H1 (cell line): ENCODE measurements at regions not wholly inside any gene's neighbourhood (a gene's known extent, or its start where the extent isn't known, plus 50 kb on each side); places are given as distances from the start of the nearest gene placed in this dataset.
A peak's percentile ranks its signal among the peaks of the same experiment; 100 is the strongest.

ENCODE experiments used
- CTCF ChIA-PET: fragments of 300-600 bp; sonication (Branson Sonifier 250); formaldehyde crosslinking; loops from one replicate; lab custom pipeline; 2021; ENCODE audit not compliant: partially characterized antibody; lab: Charles Lee
- POLR2A ChIA-PET: fragments of 300-600 bp; sonication (Branson Sonifier 250); formaldehyde crosslinking; loops from one replicate; lab custom pipeline; 2021; ENCODE audit warnings: inconsistent platforms; ENCODE audit not compliant: partially characterized antibody; lab: Charles Lee
- DNase-seq, 2 experiments: peaks; one replicate each; pipeline versions ENCODE4 v3.0.0 to v3.0.0-alpha.2; 2010 to 2022; ENCODE audit warnings: low spot score in 2 of 2, low read depth in 1 of 2, mixed read lengths in 1 of 2
- FAIRE-seq: peaks from 2 replicates; lab custom pipeline; 2011; peaks lifted over from hg19 to GRCh38; lab: Jason Lieb, UNC
- H2AFZ ChIP-seq: 2 replicates; pipeline ENCODE4 v1.8.1; 2012; ENCODE audit warnings: low read length, inconsistent platforms
- H2AK5ac ChIP-seq: 2 replicates; pipeline ENCODE4 v1.6.1; 2013; ENCODE audit warnings: low read depth, low read length
- H2BK120ac ChIP-seq: replicated peaks from 2 replicates; pipeline ENCODE3; 2013; ENCODE audit warnings: low read depth, low read length, inconsistent platforms
- H2BK12ac ChIP-seq: 2 replicates; pipeline ENCODE4 v1.6.1; 2013; ENCODE audit warnings: low read depth, low read length
- H2BK15ac ChIP-seq: 2 replicates; pipeline ENCODE4 v1.6.1; 2013; ENCODE audit warnings: low read length
- H2BK20ac ChIP-seq: 2 replicates; pipeline ENCODE4 v1.6.1; 2013; ENCODE audit warnings: low read length
- H2BK5ac ChIP-seq: 2 replicates; pipeline ENCODE4 v1.6.1; 2013; ENCODE audit warnings: low read depth, low read length
- H3K14ac ChIP-seq: 2 replicates; pipeline ENCODE4 v1.6.1; 2013; ENCODE audit warnings: inconsistent platforms; ENCODE audit not compliant: insufficient read length
- H3K18ac ChIP-seq: 2 replicates; pipeline ENCODE4 v1.6.1; 2013; ENCODE audit warnings: low read length; ENCODE audit errors: extremely low read depth
- H3K23ac ChIP-seq: 2 replicates; pipeline ENCODE4 v1.6.1; 2013; ENCODE audit warnings: inconsistent platforms; ENCODE audit not compliant: insufficient read length
- H3K23me2 ChIP-seq: 2 replicates; pipeline ENCODE4 v1.6.1; 2013; ENCODE audit warnings: low read depth, low read length
- H3K27ac ChIP-seq: 2 replicates; pipeline ENCODE4 v1.6.1; 2011; ENCODE audit warnings: low read depth, low read length, inconsistent platforms
- H3K27me3 ChIP-seq, 4 experiments: replicated peaks in 1 of 4; 1 replicate in 1 of 4; 2 replicates in 3 of 4; pipeline versions ENCODE4 v1.6.1 to v1.8.1; 2011 to 2013; ENCODE audit warnings: low read length in 3 of 4, mild to moderate bottlenecking in 3 of 4, inconsistent platforms in 2 of 4, mixed read lengths in 2 of 4, moderate library complexity in 1 of 4; ENCODE audit not compliant: control insufficient read depth in 3 of 4, insufficient read depth in 3 of 4; ENCODE audit errors: extremely low read depth in 1 of 4
- H3K36me3 ChIP-seq, 4 experiments: 2 replicates each; pipeline versions ENCODE4 v1.6.1 to v1.8.1; 2011 to 2013; ENCODE audit warnings: mild to moderate bottlenecking in 4 of 4, low read length in 3 of 4, moderate library complexity in 2 of 4, control low read depth in 1 of 4, inconsistent platforms in 1 of 4; ENCODE audit not compliant: insufficient read depth in 4 of 4, control insufficient read depth in 2 of 4
- H3K4ac ChIP-seq: replicated peaks from 2 replicates; pipeline ENCODE3; 2013; ENCODE audit warnings: low read length, low read depth, mixed read lengths, inconsistent platforms; ENCODE audit not compliant: insufficient read length
- H3K4me1 ChIP-seq, 4 experiments: replicated peaks in 1 of 4; 1 replicate in 1 of 4; 2 replicates in 3 of 4; pipeline versions ENCODE4 v1.6.1 to v1.8.1; 2011 to 2013; ENCODE audit warnings: low read length in 3 of 4, inconsistent platforms in 2 of 4, mixed read lengths in 1 of 4; ENCODE audit not compliant: insufficient read depth in 4 of 4, control insufficient read depth in 3 of 4
- H3K4me2 ChIP-seq, 2 experiments: 2 replicates each; pipeline versions ENCODE4 v1.6.1 to v1.8.1; 2011 to 2013; ENCODE audit warnings: low read depth in 2 of 2, low read length in 2 of 2, control low read depth in 1 of 2, inconsistent platforms in 1 of 2, mild to moderate bottlenecking in 1 of 2; ENCODE audit not compliant: insufficient read depth in 1 of 2
- H3K4me3 ChIP-seq, 4 experiments: fragments of 200-600, 300-600 bp in 1 of 4; sonication (generic), shearing (Covaris generic), sonication (Bioruptor Twin) in 1 of 4; 2 replicates each; pipeline versions ENCODE4 v1.5.1 to v1.8.1; 2011 to 2016; ENCODE audit warnings: low read length in 4 of 4, low read depth in 3 of 4, control low read depth in 2 of 4, inconsistent platforms in 2 of 4, mild to moderate bottlenecking in 2 of 4, mixed read lengths in 1 of 4, moderate library complexity in 1 of 4; ENCODE audit not compliant: insufficient read depth in 2 of 4; ENCODE audit errors: extremely low read depth in 1 of 4
- H3K56ac ChIP-seq: replicated peaks from 2 replicates; pipeline ENCODE3; 2013; ENCODE audit warnings: low read depth, mild to moderate bottlenecking, mixed read lengths, low read length, inconsistent platforms; ENCODE audit not compliant: insufficient read length
- H3K79me1 ChIP-seq: 2 replicates; pipeline ENCODE4 v1.6.1; 2013; ENCODE audit warnings: low read depth, low read length, control low read depth
- H3K79me2 ChIP-seq, 2 experiments: 2 replicates each; pipeline versions ENCODE4 v1.6.1 to v1.8.1; 2012 to 2013; ENCODE audit warnings: low read length in 2 of 2, mild to moderate bottlenecking in 2 of 2, inconsistent platforms in 1 of 2; ENCODE audit not compliant: insufficient read depth in 2 of 2, control insufficient read depth in 1 of 2
- H3K9ac ChIP-seq, 4 experiments: replicated peaks in 1 of 4; 1 replicate in 1 of 4; 2 replicates in 3 of 4; pipeline versions ENCODE4 v1.6.1 to v1.8.1; 2011 to 2013; ENCODE audit warnings: low read depth in 3 of 4, low read length in 3 of 4, control low read depth in 2 of 4, mild to moderate bottlenecking in 2 of 4, moderate library complexity in 2 of 4, inconsistent platforms in 1 of 4; ENCODE audit errors: extremely low read depth in 1 of 4
- H3K9me3 ChIP-seq, 2 experiments: 2 replicates each; pipeline versions ENCODE4 v1.6.1 to v1.8.1; 2012 to 2013; ENCODE audit warnings: mild to moderate bottlenecking in 2 of 2, moderate library complexity in 2 of 2, control low read depth in 1 of 2, inconsistent platforms in 1 of 2, low read depth in 1 of 2, low read length in 1 of 2, mixed read lengths in 1 of 2; ENCODE audit not compliant: insufficient read depth in 2 of 2
- H4K20me1 ChIP-seq, 2 experiments: replicated peaks in 1 of 2; 2 replicates each; pipeline versions ENCODE3 to v1.8.1; 2011 to 2013; ENCODE audit warnings: inconsistent platforms in 2 of 2, low read length in 2 of 2, mild to moderate bottlenecking in 1 of 2; ENCODE audit not compliant: insufficient read depth in 2 of 2, control insufficient read depth in 1 of 2
- H4K5ac ChIP-seq: 2 replicates; pipeline ENCODE4 v1.6.1; 2013; ENCODE audit warnings: low read length, low read depth, mixed read lengths, inconsistent platforms; ENCODE audit not compliant: insufficient read length
- H4K8ac ChIP-seq: 2 replicates; pipeline ENCODE4 v1.8.0; 2013; ENCODE audit warnings: mild to moderate bottlenecking, moderate library complexity, low read length, inconsistent platforms; ENCODE audit not compliant: insufficient read depth; ENCODE audit errors: extremely low read depth
- H4K91ac ChIP-seq: replicated peaks from 2 replicates; pipeline ENCODE3; 2013; ENCODE audit warnings: low read length, mixed read lengths, inconsistent platforms; ENCODE audit not compliant: insufficient read length
- ASH2L ChIP-seq: fragments of 200-600, 300-600 bp; sonication (generic); IDR thresholded peaks from one replicate; pipeline ENCODE4 v1.7.1; 2017; ENCODE audit warnings: low read length
- BRCA1 ChIP-seq: IDR thresholded peaks from 2 replicates; pipeline ENCODE4 v1.6.1; 2012; ENCODE audit warnings: low read depth, low read length, improper control_type of control experiment
- CBX8 ChIP-seq: fragments of 300-800, 300-1000 bp; sonication (generic); IDR thresholded peaks from 2 replicates; pipeline ENCODE4 v1.7.1; 2016; ENCODE audit warnings: low read depth, low read length, borderline replicate concordance
- CEBPB ChIP-seq: IDR thresholded peaks from 2 replicates; pipeline ENCODE4 v1.6.1; 2012; ENCODE audit warnings: low read depth, low read length
- EP300 ChIP-seq, 2 experiments: IDR thresholded peaks; 1 replicate in 1 of 2; 2 replicates in 1 of 2; pipeline ENCODE4 v1.6.1; 2011 to 2012; ENCODE audit warnings: low read depth in 2 of 2, low read length in 2 of 2, mild to moderate bottlenecking in 2 of 2, borderline replicate concordance in 1 of 2, inconsistent platforms in 1 of 2, moderate library complexity in 1 of 2
- HDAC2 ChIP-seq, 2 experiments: fragments of 300-600 bp in 1 of 2; sonication (generic) in 1 of 2; IDR thresholded peaks; 2 replicates each; pipeline ENCODE4 v1.6.1; 2011 to 2012; ENCODE audit warnings: low read depth in 2 of 2, low read length in 2 of 2, mild to moderate bottlenecking in 2 of 2, moderate library complexity in 2 of 2, borderline replicate concordance in 1 of 2, inconsistent platforms in 1 of 2
- JUND ChIP-seq: IDR thresholded peaks from 2 replicates; pipeline ENCODE4 v1.6.1; 2011; ENCODE audit warnings: mild to moderate bottlenecking, improper control_type of control experiment, low read length
- KDM4A ChIP-seq: IDR thresholded peaks from one replicate; pipeline ENCODE4 v1.7.1; 2012; ENCODE audit warnings: low read depth, mild to moderate bottlenecking, moderate library complexity, low read length, inconsistent platforms; ENCODE audit not compliant: severe bottlenecking
- MAX ChIP-seq: IDR thresholded peaks from 2 replicates; pipeline ENCODE4 v1.6.1; 2012; ENCODE audit warnings: inconsistent platforms
- POLR2AphosphoS5 ChIP-seq: IDR thresholded peaks from 2 replicates; pipeline ENCODE4 v1.6.1; 2011; ENCODE audit warnings: low read depth, low read length
- SIX5 ChIP-seq: IDR thresholded peaks from 2 replicates; pipeline ENCODE4 v1.6.1; 2011; ENCODE audit warnings: mild to moderate bottlenecking, low read depth, low read length
- SP4 ChIP-seq: IDR thresholded peaks from 2 replicates; pipeline ENCODE4 v1.6.1; 2012; ENCODE audit warnings: low read length, inconsistent platforms
- WGBS, 2 experiments: shearing (Covaris generic) in 1 of 2; methylation state at CpG; one replicate each; pipeline versions ENCODE4 v1.1.6 to v1.1.7; 2013 to 2015; ENCODE audit warnings: low lambda C conversion rate in 2 of 2, mixed read lengths in 2 of 2, inconsistent platforms in 1 of 2, low coverage in 1 of 2, missing lambda C conversion rate in 1 of 2; ENCODE audit not compliant: insufficient replicate concordance in 2 of 2, insufficient coverage in 1 of 2, insufficient read length in 1 of 2; ENCODE audit errors: extremely low coverage in 1 of 2, missing lambda C conversion rate in 1 of 2; 5-methylcytosine and 5-hydroxymethylcytosine counted together

- no peak overlapping the region for H2BK120ac ChIP-seq
- 36% methylated on average over 8 of the region's 8 CpGs; no CpG with 5 or more reads in 1 of the 2 experiments for WGBS, 2 experiments
- peaks cover 5 to 26% (median 15%) of the 10 kb centered on the region in 4 experiments for H3K4me1 ChIP-seq
- peak overlapping the region; percentile 97; the same call in 1 of the 2 replicates for H3K18ac ChIP-seq
- H2BK5ac ChIP-seq: peak overlapping the region; percentile 11; the same call in 1 of the 2 replicates
- no peak overlapping the region for H3K9ac ChIP-seq
- no peaks in the 10 kb centered on the region for H3K79me1 ChIP-seq
- peak; percentile 77 for FAIRE-seq
- H2AK5ac ChIP-seq: no peak overlapping the region
- no peak overlapping the region for H3K23ac ChIP-seq
- POLR2A ChIA-PET: no interaction called here
- H4K8ac ChIP-seq: no peak overlapping the region
- H3K9me3 ChIP-seq: no peaks in the 10 kb centered on the region; a peak in 1 of 4 replicates
- no peaks in the 10 kb centered on the region; the same call in 1 of the 2 replicates for H3K23me2 ChIP-seq
- no peak overlapping the region; the same call in 1 of the 2 replicates for H3K27ac ChIP-seq
- H4K5ac ChIP-seq: peak overlapping the region; percentile 90
- no peaks in the 10 kb centered on the region for H4K20me1 ChIP-seq
- no peak overlapping the region for H3K14ac ChIP-seq
- no peak overlapping the region for H3K4ac ChIP-seq
- peak overlapping the region in 1 of 4 experiments; percentile 33; a peak in 1 of 8 replicates for H3K4me3 ChIP-seq
- no peak overlapping the region for H2AFZ ChIP-seq
- H3K27me3 ChIP-seq: no peaks in the 10 kb centered on the region
- no peak overlapping the region for H2BK15ac ChIP-seq
- no peaks in the 10 kb centered on the region for H3K79me2 ChIP-seq
- DNase-seq: peak in 1 of 2 experiments; percentile 55
- no peaks in the 10 kb centered on the region for H3K36me3 ChIP-seq
- CTCF ChIA-PET: interaction anchor here (0.9 kb wide), 1 partner anchor 11 kb away, joined by 3 read pairs; no protein-coding TSS in a partner anchor
- H3K4me2 ChIP-seq: peak overlapping the region; percentile 52 to 63; a peak in 3 of 4 replicates
- H2BK12ac ChIP-seq: peak overlapping the region; percentile 32; the same call in 1 of the 2 replicates
- peak overlapping the region; percentile 50 for H4K91ac ChIP-seq
- H2BK20ac ChIP-seq: peak overlapping the region; percentile 62; the same call in 1 of the 2 replicates
- no peak overlapping the region for H3K56ac ChIP-seq
- TF ChIP-seq EP300 (IDR thresholded peaks at IDR 0.05; ENCODE audit: borderline replicate concordance in 1 of 2, low read depth in 2 of 2, low read length in 2 of 2) (no peak), BRCA1 (no peak), SP4 (no peak), CBX8 (no peak), MAX (no peak), ASH2L (peak; percentile 62), HDAC2 (IDR thresholded peaks at IDR 0.05; ENCODE audit: borderline replicate concordance in 1 of 2, low read depth in 2 of 2, low read length in 2 of 2) (0 out of 4 replicates have a peak, but pooled peaks of 1 of the 2 experiments have one; percentile 14), KDM4A (peak; percentile 6), CEBPB (no peak), SIX5 (no peak), POLR2AphosphoS5 (no peak), JUND (no peak)
These were observed 507.8 kb downstream of the CD83 start for GRCh38 chr6:14625173-14625895.
